ENCODE measurements at regions not wholly inside any gene's neighbourhood (a gene's known extent, or its start where the extent isn't known, plus 50 kb on each side); places are given as distances from the start of the nearest gene placed in this dataset.
"Not testable (repeated sequence)": the region's sequence is repeated elsewhere in the genome, so short reads cannot be mapped to it uniquely, and the experiment has no call there.

- H3K9ac ChIP-seq (ENCODE audit: control insufficient read depth, insufficient read depth, low read length); H3K4me2 ChIP-seq (ENCODE audit: control insufficient read depth, insufficient read depth); H4K20me1 ChIP-seq (ENCODE audit: control insufficient read depth, insufficient read depth); H3K27me3 ChIP-seq (replicated peaks in 1 of 2; ENCODE audit: control insufficient read depth in 2 of 2, insufficient read depth in 2 of 2, low read length in 1 of 2); CTCF ChIA-PET; FAIRE-seq; SMC1A ChIA-PET (ENCODE audit: uncharacterized antibody, unreplicated experiment); ATAC-seq; BruUV-seq (replicated peaks); H3K36me3 ChIP-seq (ENCODE audit: control insufficient read depth in 2 of 2, insufficient read depth in 2 of 2, low read length in 1 of 2); in situ Hi-C loops (cut with MboI); H3K79me2 ChIP-seq (ENCODE audit: control insufficient read depth, insufficient read depth, low read length); H3K4me3 ChIP-seq; H2AFZ ChIP-seq (ENCODE audit: control insufficient read depth, low read depth, low read length); H3K27ac ChIP-seq (ENCODE audit: control insufficient read depth, insufficient read depth); H3K4me1 ChIP-seq (ENCODE audit: control insufficient read depth, insufficient read depth, low read length); intact Hi-C loops (cut with micrococcal nuclease; ENCODE audit: unreplicated experiment); RAD21 ChIA-PET (ENCODE audit: unreplicated experiment); H3K9me3 ChIP-seq (replicated peaks; ENCODE audit: control insufficient read depth, insufficient read depth, low read length); DNase-seq (ENCODE audit: low read depth, low spot score); POLR2A ChIA-PET: not testable (repeated sequence)
- WGBS (ENCODE audit: insufficient coverage, insufficient replicate concordance, low lambda C conversion rate, missing lambda C conversion rate), result 29% methylated on average over 1 of the region's 3 CpGs
Observed at GRCh38 chr1:149367472-149368044, 107.3 kb upstream of the NBPF19 start.

- H3K36me3 ChIP-seq (ENCODE audit: control insufficient read depth in 2 of 2, insufficient read depth in 2 of 2, low read length in 1 of 2); H3K4me3 ChIP-seq; H3K79me2 ChIP-seq (ENCODE audit: control insufficient read depth, insufficient read depth, low read length); H2AFZ ChIP-seq (ENCODE audit: control insufficient read depth, low read depth, low read length); ATAC-seq; CTCF ChIA-PET; DNase-seq (ENCODE audit: low read depth, low spot score); in situ Hi-C loops (cut with MboI); H3K4me1 ChIP-seq (ENCODE audit: control insufficient read depth, insufficient read depth, low read length); H3K27me3 ChIP-seq (replicated peaks in 1 of 2; ENCODE audit: control insufficient read depth in 2 of 2, insufficient read depth in 2 of 2, low read length in 1 of 2); H3K9ac ChIP-seq (ENCODE audit: control insufficient read depth, insufficient read depth, low read length); BruUV-seq (replicated peaks); RAD21 ChIA-PET (ENCODE audit: unreplicated experiment); FAIRE-seq; H4K20me1 ChIP-seq (ENCODE audit: control insufficient read depth, insufficient read depth); H3K27ac ChIP-seq (ENCODE audit: control insufficient read depth, insufficient read depth); H3K4me2 ChIP-seq (ENCODE audit: control insufficient read depth, insufficient read depth); intact Hi-C loops (cut with micrococcal nuclease; ENCODE audit: unreplicated experiment); POLR2A ChIA-PET; SMC1A ChIA-PET (ENCODE audit: uncharacterized antibody, unreplicated experiment); H3K9me3 ChIP-seq (replicated peaks; ENCODE audit: control insufficient read depth, insufficient read depth, low read length): not testable (repeated sequence)
- WGBS (ENCODE audit: insufficient coverage, insufficient replicate concordance, low lambda C conversion rate, missing lambda C conversion rate), result 17% methylated on average over 1 of the region's 1 CpG
Observed at GRCh38 chr1:149368337-149368736, 106.5 kb upstream of the NBPF19 start.

GRCh38 chr1:149369081-149369480, 105.8 kb upstream of the NBPF19 start:
- no CpG with 5 or more reads among the region's 1 CpG for WGBS (ENCODE audit: insufficient coverage, insufficient replicate concordance, low lambda C conversion rate, missing lambda C conversion rate)
- H3K36me3 ChIP-seq (ENCODE audit: control insufficient read depth in 2 of 2, insufficient read depth in 2 of 2, low read length in 1 of 2); H2AFZ ChIP-seq (ENCODE audit: control insufficient read depth, low read depth, low read length); H3K9me3 ChIP-seq (replicated peaks; ENCODE audit: control insufficient read depth, insufficient read depth, low read length); ATAC-seq; BruUV-seq (replicated peaks); H3K27me3 ChIP-seq (replicated peaks in 1 of 2; ENCODE audit: control insufficient read depth in 2 of 2, insufficient read depth in 2 of 2, low read length in 1 of 2); H3K27ac ChIP-seq (ENCODE audit: control insufficient read depth, insufficient read depth); DNase-seq (ENCODE audit: low read depth, low spot score); CTCF ChIA-PET; H3K4me1 ChIP-seq (ENCODE audit: control insufficient read depth, insufficient read depth, low read length); H3K4me2 ChIP-seq (ENCODE audit: control insufficient read depth, insufficient read depth); in situ Hi-C loops (cut with MboI); intact Hi-C loops (cut with micrococcal nuclease; ENCODE audit: unreplicated experiment); POLR2A ChIA-PET; SMC1A ChIA-PET (ENCODE audit: uncharacterized antibody, unreplicated experiment); H3K79me2 ChIP-seq (ENCODE audit: control insufficient read depth, insufficient read depth, low read length); H3K9ac ChIP-seq (ENCODE audit: control insufficient read depth, insufficient read depth, low read length); FAIRE-seq; H3K4me3 ChIP-seq; RAD21 ChIA-PET (ENCODE audit: unreplicated experiment); H4K20me1 ChIP-seq (ENCODE audit: control insufficient read depth, insufficient read depth): not testable (repeated sequence)

GRCh38 chr1:149371955-149372354, 102.9 kb upstream of the NBPF19 start:
- H3K9ac ChIP-seq (ENCODE audit: control insufficient read depth, insufficient read depth, low read length); BruUV-seq (replicated peaks); ATAC-seq; H3K27ac ChIP-seq (ENCODE audit: control insufficient read depth, insufficient read depth); H3K9me3 ChIP-seq (replicated peaks; ENCODE audit: control insufficient read depth, insufficient read depth, low read length); CTCF ChIA-PET; in situ Hi-C loops (cut with MboI); H2AFZ ChIP-seq (ENCODE audit: control insufficient read depth, low read depth, low read length); H3K4me1 ChIP-seq (ENCODE audit: control insufficient read depth, insufficient read depth, low read length); H4K20me1 ChIP-seq (ENCODE audit: control insufficient read depth, insufficient read depth); H3K36me3 ChIP-seq (ENCODE audit: control insufficient read depth in 2 of 2, insufficient read depth in 2 of 2, low read length in 1 of 2); H3K4me3 ChIP-seq; RAD21 ChIA-PET (ENCODE audit: unreplicated experiment); intact Hi-C loops (cut with micrococcal nuclease; ENCODE audit: unreplicated experiment); H3K4me2 ChIP-seq (ENCODE audit: control insufficient read depth, insufficient read depth); H3K79me2 ChIP-seq (ENCODE audit: control insufficient read depth, insufficient read depth, low read length); FAIRE-seq; DNase-seq (ENCODE audit: low read depth, low spot score); SMC1A ChIA-PET (ENCODE audit: uncharacterized antibody, unreplicated experiment); POLR2A ChIA-PET; H3K27me3 ChIP-seq (replicated peaks in 1 of 2; ENCODE audit: control insufficient read depth in 2 of 2, insufficient read depth in 2 of 2, low read length in 1 of 2): not testable (repeated sequence)
- 36% methylated on average over 1 of the region's 4 CpGs for WGBS (ENCODE audit: insufficient coverage, insufficient replicate concordance, low lambda C conversion rate, missing lambda C conversion rate)

Measured in GM12878 (cell line).